ENCODE measurements at regions not wholly inside any gene's neighbourhood (a gene's known extent, or its start where the extent isn't known, plus 50 kb on each side); places are given as distances from the start of the nearest gene placed in this dataset.
"Not testable (repeated sequence)": the region's sequence is repeated elsewhere in the genome, so short reads cannot be mapped to it uniquely, and the experiment has no call there.

- DNase-seq = no peak
These were observed 317.6 kb downstream of the BCOR start for GRCh38 chrX:39779952-39780783.

DNA sequence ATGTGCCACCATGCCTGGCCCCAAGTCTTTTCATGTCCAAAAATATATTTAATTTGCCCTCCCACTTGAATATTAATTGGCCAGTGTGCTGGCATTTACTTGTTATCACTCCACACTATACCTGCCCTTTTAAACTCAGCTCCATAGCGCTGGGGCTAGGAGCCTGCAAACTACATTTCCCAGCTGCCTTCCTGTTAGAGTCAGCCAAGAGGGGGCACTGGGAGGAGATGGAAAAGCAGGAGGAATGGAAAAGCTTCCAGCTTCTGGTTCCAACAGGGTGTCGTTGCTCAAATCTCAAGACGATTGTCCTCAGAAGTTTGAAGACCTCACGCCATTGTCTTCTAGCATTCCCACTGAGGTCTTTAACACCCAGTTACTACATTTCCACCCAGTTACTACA lies 315.5 kb downstream of the BCOR start:
- no peak for DNase-seq

DNA sequence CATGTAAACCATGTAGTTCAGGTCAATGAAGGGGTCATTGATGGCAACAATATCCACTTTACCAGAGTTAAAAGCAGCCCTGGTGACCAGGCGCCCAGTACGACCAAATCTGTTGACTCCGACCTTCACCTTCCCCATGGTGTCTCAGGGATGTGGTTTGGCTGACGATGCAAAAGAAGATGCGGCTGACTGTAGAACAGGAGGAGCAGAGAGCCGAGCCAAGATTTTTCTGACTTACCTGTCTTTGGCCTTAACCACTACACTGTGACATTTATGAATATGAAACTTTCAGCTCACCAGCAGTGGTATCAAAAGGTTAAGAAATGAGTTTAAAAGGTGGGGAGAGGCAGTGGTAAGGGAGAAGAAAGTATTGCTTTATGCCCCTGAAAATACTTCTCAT lies 309.8 kb downstream of the BCOR start:
- no peak for DNase-seq

DNA sequence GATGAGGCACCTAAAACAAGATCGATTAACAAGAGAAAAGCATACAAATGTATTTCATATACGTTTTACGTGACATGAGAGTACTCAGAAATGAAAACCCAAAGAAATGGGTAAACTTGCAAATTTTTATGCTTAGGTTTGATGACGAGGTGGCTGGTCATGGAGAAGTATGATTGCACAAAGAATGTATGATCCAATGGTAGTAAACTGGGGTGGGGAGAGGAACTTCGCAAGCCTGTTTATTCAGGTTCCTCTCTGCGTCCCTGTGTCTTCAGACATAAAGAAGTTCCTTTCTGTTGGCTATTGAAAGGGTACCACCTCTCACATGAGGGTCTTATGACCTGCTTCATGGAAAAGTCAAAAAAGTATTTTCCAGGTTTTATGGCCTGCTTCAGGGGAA lies 309.2 kb downstream of the BCOR start:
- no peak for DNase-seq

GRCh38 chrX:39791691-39792090 lies 306.1 kb downstream of the BCOR start:
- DNase-seq = no peak

DNA sequence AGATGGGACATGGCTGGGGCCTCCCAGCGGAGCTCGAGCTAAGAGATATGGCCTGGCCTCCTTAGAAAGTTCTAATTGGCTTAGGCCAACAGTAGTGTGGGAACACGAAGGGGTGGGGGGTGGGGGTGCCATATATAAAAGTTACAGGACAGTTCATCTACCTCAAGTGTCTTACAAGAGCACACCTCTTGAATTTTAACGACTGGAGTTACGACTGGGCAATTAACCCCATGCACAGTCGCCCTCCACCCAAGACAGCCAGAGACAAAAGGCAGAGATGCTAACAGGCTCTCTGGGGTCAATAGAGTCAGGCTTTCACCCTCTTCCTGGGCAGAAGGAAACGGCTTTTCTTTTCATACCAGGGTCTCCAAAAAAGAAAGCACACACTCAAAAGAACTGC lies 302.2 kb downstream of the BCOR start:
- no peak for DNase-seq

- no peak for DNase-seq
These were observed 300.9 kb downstream of the BCOR start for GRCh38 chrX:39796856-39797255.

DNA sequence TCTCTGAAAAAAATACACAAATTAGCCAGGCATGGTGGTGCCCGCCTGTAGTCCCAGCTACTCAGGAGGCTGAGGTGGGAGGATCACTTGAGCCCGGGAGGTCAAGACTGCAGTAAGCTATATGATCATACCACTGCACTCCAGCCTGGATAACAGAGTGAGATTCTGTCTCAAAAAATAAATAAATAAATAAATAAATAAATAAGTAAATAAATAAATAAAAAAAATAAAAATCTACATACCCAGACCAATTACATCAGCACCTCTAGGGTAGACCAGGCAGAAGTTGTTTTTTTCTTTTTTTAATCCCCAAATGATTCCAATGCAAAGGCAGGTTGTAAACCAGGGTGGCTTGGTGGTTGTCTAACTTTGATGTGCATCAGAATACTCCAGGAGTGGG lies 299.3 kb downstream of the BCOR start:
- not testable (repeated sequence) for DNase-seq

GRCh38 chrX:39802354-39802753 lies 295.4 kb downstream of the BCOR start:
- no peak for DNase-seq

GRCh38 chrX:39802908-39803307 lies 294.9 kb downstream of the BCOR start:
- no peak for DNase-seq

DNA sequence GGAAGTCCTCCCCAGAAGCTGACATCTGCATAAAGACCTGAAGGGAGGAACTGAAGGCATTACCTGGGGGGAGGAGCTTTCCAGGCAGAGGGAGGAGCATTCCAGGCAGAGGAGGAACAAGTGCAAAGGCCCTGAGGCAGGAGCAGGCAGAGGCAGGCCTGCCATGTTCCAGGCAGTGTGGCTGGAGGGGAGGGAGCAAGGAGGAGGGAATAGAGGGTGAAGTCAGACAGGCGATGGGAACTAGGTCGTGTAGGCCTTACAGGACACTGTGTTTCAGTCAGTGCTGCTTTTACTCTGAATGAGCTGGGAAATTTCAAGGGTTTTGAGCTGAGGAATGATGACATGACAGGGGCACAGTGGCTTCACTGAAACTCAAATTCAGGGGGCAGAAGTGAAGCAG lies 292.7 kb downstream of the BCOR start:
- DNase-seq = no peak

DNA sequence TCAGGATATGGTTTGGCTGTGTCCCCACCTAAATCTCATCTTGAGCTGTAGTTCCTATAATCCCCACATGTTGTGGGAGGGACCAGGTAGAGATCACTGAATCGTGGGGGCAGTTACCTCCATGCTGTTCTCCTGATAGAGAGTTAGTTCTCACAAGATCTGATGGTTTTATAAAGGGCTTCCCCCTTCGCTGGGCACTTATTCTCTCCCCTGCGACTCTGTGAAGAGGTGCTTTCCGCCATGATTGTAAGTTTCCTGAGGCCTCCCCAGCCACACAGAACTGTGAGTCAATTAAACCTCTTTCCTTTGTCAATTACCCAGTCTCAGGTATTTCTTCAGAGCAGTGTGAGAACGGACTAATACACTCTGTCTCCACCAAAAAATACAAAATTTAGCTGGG lies 291.9 kb downstream of the BCOR start:
- no peak for DNase-seq

DNA sequence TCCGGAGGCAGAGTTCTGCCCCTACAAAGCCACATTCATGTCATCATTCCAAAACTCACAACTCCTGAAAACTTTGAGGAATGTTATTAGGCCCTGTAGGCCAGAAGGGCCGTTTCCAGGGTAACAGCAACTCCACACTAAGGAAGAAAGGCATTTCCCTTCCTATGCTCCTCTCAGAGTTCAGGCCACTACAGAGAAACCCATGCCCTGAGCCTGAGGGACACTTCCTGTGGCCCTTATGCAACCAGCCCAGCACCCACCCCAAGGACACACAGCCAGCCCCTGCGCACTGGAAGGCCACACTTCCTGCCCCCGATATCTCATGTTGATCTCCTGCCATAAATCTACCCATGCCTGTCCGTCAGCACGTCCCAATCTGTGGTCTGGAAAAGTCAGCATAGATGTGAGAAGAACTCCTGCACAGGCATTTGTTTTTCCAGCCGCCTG lies 289.3 kb downstream of the BCOR start:
- DNase-seq = no peak

- DNase-seq = no peak
These were observed 288.4 kb downstream of the BCOR start for GRCh38 chrX:39809331-39809730.

GRCh38 chrX:39810901-39811300 lies 286.9 kb downstream of the BCOR start:
- DNase-seq = no peak

DNA sequence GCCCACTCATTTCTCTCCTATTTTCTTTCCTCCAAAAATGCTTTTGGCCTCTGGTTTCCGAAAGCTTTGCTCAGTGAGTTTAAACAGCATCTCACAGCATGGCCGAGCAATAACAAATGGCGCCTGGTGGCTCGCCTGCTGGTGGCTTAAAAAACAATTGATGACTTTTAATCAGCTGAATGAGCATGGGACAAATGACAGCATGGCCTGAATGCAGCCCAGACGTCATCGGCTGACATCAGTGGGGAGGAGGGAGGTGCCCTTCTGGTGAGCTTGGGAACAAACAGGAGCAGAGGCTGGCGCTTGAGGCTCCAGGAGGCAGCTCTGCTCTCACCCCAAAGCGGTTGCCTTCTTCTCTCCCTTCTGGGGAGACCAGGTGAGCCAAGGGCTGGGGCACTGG lies 286.4 kb downstream of the BCOR start:
- DNase-seq = no peak

DNA sequence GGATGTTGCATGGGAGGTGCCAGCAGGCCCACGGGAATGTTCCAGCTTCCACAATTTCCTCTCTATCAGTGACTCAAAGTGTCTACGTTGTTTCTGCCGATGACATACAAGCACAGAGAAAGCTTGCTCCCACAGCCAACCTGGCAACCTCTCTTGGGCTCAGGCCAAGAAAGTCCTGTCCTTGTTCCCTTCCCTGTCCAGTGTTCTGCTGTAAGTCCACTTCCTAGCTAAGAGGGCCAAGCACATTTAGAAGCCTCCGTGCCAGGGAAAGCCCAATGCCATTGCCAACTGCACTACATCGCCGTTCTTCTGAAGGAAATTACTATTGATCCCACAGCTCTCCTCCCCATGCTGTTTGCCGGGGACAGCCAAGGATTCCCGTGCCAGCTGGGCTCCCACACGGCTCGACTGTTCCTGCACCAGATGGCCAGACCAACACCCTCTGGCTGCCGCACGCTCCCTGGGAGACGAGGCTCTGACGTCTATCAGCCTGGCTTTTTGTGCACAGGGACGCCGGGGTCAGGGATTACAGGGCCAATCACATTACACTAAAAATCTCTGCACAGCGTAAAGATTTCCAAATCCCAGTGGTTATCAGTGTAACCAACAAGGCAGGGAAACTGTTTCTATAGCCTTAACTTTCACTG lies 284.0 kb downstream of the BCOR start:
- DNase-seq = no peak

DNA sequence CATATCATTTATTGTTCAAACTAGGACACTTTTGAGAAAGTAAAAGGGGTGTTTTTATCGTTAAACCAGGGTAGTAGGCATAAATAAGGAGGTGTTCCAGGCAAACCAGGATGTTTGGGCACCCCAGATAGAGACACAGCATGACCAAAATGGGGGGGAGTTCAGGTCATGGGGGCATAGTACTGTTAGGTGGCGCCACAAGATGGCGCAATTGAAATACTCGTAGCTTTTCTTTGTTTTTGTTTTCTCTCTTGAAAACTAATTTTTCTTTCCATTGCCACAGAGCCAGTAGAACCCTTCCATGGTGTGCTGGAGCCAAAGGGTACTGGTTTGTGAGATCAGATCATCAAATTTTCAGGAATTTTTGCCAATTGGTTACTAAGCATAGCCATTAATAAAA lies 283.4 kb downstream of the BCOR start:
- peak; percentile 38 to 61 for DNase-seq

GRCh38 chrX:39815631-39816030 lies 282.1 kb downstream of the BCOR start:
- no peak for DNase-seq

- no peak for DNase-seq
These were observed 280.7 kb downstream of the BCOR start for GRCh38 chrX:39816871-39817731.

- DNase-seq = no peak
These were observed 279.8 kb downstream of the BCOR start for GRCh38 chrX:39817754-39818470.

- DNase-seq = no peak
These were observed 279.0 kb downstream of the BCOR start for GRCh38 chrX:39818750-39819149.

Measured in CD4-positive, alpha-beta T cell treated with Interleukin-1 beta for 1 hour (primary cell).